ENCODE measurements at regions not wholly inside any gene's neighbourhood (a gene's known extent, or its start where the extent isn't known, plus 50 kb on each side); places are given as distances from the start of the nearest gene placed in this dataset.

DNA sequence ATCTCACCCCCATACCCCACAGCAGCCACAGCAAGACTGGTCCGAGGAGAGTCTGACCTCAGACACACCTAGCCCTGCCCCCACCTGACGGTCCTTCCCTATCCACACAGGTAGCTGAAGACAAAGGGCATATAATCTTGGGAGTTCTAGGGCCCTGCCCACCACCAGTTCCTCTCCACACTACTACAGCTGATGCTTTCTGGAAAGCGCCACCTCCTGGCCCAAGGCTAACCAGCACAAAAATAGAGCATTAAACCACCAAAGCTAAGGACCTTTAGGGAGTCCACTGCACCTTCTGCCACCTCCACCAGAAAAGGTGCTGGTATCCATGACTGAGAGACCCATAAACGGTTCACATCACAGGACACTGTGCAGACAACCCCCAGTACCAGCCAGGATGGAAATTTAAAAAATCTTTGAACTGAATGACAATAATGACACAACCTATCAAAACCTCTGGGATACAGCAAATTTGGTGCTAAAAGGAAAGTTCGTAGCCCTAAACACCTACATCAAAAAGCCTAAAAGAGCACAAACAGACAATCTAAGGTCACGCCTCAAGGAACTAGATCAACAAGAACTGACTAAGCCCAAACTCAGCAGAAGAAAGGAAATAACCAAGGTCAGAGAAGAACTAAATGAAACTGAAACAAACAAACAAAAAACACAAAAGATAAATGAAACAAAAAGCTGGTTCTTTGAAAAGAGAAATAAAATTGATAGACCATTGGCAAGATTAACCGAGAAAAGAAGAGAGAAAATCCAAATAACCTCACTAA is 122.1 kb upstream of the TPRG1 start:
- no peak for DNase-seq

DNA sequence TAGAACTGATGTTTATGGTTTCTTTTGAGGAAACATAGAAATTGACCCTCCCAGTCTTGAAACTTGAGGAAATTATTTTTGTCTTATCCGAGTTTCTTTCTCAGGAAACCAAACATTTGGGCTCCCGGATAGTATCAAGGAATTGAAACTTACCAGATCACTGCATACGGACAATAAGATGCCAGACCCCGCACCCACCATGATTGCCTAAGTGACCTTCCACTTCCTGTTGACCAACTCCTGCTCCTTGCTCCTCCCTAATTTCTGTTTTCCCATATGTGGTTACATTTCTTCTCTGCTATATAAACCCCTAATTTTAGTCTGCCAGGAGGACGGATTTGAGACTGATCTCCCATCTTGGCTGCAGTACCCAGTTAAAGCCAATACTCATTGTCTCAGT is 118.4 kb upstream of the TPRG1 start:
- DNase-seq: no peak

DNA sequence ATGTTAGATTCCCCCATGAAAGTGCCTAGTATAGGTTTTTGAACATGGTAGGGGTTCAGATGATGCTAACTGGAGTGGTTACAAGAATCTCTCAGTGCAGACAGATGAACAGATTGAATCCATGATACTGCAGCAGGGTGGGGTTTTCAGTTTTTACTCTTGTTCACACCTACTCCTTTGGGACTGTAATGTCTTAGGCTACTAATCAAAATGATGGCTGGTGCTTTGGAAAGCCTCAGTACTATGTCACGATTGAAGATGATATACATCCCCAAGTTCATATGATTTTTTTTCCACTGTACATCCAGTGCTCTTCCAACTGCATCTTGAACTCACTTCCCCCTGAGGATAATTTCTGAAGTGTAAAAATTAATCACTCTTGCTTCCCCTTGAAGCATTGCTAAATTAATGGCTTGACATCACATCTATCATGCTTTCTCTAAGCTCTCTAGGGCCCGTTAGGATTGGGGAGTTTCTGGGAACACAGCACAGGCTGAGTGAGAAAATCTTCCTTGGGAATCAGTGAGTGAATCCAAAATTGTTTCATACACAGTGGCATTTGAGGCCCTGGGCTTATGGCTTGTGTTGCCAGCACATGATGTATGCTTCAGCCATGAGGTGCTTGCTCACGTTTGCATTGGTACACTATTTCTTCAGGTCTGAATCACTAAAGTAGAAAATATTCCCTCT is 115.0 kb upstream of the TPRG1 start:
- no peak for DNase-seq

DNA sequence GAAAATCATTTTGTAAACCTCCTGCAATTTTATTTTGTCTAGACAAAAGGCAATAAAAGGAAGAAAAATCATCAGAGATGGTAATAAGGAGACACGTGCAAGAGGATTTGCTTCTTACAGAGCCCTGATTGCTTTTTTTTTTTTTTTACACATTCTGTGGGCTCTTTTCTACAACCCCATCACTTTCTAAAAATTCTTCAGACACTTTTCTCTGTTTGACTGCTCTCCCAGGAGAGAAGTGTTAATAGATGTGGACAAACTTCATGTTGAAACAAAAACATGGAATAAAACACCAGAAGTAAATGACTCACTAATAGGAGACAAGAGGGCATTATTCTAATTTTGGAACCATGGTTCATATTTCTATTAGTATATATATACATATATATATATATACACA is 114.4 kb upstream of the TPRG1 start:
- no peak for DNase-seq

DNA sequence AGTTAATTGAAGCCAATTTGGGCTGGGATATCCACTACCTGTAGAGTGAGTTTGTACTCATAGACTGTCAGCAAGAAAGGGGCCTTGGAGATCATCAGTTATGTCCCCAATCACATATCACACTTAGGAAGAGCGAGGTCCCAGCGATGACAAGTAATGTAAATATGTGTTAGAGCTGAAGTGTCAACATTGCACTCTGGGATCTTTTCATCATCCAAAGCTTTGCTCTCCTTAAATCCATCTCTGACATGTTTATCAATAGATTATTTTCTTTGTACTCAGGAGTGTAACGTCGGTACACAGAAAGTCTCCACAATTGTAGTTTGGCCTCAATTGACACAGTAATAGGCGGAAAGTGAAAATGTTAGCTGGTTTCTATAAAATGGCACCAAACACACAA is 113.7 kb upstream of the TPRG1 start:
- no peak for DNase-seq

DNA sequence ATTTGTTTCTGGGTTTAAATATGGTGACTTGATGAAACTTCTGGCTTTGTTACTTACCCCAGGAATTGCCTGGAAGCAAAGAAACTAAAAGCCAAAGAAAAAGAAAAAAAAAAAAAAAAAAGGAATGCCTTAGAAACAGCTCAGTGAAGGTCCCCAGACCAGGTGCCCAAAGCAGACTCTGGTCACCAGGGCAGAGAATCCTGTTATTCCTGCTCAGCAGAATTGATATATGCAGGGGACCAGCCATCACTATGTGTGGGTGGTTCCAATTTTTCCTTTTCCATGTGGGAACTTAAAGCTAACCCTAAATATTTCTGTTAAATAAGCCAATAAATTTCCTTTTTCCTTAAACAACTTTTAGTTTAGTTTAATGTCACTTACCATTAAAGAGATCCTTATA is 100.8 kb upstream of the TPRG1 start:
- no peak for DNase-seq

DNA sequence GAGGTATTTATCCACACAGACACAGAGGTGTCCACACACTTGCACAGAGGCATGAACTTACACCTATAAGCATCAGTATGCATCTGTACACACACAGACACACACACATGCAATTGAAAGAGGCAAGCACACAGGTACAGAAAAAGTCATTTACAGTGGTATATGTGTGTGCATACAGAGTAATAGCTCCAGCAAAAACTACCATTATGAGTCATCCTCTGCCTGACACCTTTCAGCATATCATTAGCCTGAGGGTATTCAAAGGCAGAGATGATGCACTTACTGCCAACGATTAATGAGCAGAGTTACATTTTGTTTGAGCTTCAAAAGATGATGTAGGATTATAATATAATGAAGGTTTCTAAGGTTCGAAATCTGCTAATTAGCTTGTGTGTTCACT is 100.3 kb upstream of the TPRG1 start:
- peak; percentile 44 for DNase-seq

DNA sequence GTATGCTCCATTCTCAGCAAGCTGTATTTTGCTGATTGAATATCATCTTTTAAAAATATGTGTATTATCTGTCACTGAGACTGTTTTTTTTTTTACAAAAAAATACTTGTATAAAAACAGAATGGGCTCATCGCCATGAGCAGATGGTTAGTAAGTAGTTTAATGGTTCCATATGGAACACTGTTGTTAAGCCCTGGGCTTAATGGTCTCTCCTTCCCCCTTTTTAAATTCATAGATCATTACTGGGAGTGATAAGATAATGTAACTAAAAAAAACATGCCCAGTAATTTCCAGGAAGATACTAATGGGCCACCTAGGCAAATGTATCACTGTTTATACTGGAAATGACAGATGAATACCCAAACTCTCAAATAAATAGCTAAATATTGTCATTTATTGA is 95.3 kb upstream of the TPRG1 start:
- no peak for DNase-seq

DNA sequence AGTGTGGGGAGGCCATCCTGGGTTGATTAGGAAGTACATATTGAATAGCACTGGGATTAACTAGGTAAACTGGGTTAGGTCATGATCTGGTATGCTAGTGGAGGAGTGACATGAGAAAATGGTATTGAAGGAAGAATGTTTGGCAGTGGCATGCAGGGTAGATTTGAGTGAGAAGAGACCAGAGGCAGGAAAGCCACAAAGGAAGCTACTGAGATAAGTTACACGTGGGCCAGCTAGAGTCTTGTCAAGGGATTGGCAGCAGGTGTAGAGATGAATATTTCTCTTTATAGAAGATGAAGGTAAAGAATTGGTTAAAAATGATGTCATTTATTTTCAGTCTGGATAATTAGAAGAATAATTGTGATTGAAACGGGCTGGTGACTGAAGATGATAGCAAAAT is 91.0 kb upstream of the TPRG1 start:
- DNase-seq: no peak

DNA sequence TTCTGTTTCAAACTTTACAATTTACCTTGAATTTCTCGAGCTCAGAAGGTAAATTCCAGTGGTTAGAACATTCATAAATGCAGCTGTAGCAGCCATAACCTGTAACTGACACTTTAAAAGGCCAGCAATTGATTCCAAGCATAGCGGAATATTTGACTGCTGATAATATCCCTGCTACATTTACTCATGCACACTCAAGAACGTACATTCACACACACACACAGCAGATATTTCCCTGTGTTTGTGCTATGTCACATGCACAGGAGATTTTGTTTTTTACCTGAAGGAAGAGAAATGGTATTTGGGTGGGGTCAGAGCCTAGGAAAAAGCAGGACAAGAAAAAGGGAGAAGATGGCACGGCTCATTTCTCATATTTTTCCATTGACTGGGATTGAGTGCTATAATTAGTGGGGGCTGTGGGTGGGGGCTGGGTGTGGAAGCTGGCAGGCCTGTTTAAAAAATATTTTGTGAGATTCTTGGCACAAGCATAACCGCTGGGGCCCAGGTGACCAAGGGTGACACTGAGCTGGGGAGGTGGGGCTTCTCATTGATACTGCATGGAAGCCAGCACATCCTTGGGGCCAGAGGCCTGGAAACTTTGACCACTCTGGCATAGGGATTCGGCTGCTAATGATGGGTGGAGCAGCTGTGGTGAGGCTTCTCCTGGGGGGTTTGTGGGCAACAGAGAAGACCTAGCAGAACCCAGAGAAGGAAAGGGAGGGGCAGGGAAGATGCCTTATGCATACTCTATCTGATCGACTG is 88.9 kb upstream of the TPRG1 start:
- DNase-seq: no peak

DNA sequence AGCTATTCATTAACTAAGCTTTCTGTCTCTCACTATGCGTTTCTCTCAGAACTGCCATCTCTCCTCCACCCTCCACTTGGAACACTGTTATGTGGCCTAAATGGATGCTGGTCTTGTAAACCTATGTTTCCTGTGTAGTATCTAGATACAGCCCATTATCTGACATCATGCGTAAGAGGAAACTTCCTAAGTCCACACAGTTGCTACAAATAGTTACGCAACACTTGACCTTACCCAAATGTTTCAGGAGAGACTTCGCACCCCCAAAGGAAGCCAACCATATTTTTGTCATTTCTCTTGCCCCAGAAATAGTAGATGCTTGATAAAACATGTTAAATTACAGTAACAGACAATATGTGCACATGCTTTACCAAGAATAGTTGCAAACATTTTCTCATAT is 87.2 kb upstream of the TPRG1 start:
- DNase-seq: no peak

DNA sequence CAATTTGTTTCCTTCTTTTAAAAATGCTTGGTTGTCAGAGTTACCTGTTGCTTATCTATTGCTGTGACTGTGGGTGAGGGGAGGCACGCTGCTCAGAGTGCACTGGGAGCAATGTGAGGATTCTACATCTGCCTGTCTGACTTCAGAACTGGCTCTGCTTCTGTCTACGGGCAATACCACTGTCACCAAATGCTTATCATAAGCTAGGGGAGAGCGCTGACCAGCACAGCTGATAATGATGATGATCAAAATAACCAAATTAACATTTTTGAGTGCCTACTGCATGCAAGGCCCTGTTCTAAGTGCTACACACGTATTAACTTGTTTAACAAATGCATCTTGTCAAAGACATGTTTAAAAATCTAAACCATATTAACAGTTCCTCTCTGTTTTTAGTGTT is 79.2 kb upstream of the TPRG1 start:
- DNase-seq: no peak

DNA sequence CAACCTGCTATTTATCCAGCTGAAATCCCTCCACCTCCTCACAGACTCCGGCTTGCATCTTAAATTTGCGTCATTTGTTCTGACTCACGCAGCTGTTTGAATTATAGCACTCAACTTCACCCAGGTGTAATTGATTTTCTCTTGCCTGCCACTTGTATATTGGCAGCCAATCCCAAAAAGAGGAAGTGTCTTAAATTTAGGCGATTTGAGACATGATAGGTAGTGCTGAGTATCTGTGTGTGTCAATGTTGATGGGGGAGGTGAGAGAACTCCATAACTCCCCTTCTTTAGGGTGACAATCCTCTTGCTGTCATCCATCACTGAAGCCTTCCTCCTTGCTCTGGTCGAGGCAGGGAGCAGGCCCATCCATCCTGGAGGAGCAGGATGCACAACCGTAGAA is 77.2 kb upstream of the TPRG1 start:
- peak; percentile 25 for DNase-seq

DNA sequence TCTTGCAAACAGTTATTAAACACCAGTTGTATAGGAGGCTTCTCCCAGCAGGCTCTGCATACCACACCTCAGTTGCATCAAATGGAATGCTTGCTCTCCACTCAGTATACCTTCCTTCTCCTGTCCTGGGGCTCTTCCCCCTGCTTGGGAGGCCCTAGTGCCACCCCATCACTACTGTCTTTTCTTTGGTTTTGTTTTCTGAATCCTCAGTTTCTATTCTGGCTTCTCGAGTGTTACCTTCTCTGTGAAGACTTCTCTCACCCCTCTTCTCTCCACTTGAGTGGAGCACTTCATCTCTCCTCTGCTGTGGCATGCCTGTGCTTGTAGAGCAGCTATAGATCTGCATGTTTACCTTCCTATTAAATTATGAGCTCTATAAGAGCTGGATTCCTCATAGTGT is 75.7 kb upstream of the TPRG1 start:
- peak; percentile 19 for DNase-seq

DNA sequence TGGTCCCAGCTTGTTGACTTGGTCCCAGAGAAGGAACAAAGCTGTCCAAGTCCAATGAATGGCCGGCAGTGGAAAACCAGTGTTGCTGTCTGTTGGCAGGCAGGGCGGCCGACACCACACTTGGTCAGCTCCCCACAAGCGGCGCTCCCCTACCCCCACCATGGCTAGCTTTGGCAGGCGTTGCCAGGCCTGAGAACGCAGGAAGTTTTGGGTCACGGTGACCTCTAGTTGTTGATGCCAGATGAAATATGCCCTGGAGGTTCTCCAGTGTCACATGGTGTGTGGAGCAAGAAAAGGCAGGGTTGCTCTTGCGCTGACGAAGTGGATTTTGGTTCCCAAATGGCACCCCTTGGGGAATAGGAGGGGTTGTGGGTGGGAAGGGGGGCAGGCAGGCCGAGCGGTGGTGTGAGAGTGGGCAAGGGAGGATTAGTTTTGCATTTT is 72.7 kb upstream of the TPRG1 start:
- DNase-seq: no peak

DNA sequence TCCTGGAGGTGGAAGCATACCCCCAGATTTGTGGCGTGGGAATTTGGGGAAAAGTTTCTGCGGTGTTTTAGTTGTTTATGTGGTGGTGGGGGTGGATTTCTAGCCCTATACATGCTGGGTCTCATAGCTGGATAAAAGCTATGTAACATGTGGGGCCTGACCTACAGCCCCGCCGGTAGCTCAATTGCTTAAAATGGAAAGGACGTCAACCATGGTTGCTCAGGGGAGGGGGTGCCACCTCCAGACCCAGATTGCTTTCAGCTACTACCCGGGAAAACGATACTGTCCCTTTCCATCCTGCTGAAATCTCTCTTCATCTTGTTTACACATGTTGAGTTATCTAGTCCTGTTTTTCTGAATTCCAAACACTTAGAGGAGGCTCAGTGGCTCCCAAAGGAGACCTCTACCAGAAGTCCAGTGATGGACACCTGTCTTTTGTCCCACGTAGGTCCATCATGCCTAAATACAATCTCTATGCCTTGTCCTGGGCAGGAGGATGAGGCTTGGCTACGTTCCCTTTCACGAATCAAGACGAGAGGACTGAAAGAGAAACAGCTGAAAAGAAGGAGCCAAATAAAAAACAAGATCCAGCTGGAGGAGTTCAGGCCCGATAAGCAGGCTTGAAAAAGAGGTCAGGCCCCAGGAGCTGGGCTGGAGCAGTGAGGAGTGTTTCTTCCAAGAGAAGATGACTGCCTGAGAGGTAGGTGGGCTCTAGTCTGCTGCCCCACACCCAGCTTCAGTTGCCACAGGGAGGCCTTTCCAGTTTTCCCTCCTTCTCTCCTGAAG is 72.1 kb upstream of the TPRG1 start:
- DNase-seq: no peak

DNA sequence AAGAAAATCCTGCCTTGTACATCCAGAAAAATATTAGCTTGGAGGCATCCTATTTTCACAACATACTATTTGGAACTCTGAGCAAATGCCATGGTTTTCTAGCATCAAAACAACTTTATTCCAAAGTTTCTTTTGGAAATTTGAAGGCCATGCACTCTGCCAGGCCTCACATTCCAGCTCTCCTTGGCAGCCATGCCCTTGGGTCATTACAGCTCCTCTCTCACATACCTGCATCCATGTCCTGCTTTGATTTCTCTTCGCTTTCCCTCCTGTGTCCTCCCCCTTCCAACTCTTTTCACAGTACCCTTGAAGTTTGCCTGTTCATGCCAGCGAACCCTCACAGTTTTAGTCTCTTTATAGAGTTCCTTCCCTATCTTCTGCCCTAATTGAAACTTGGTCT is 70.9 kb upstream of the TPRG1 start:
- no peak for DNase-seq

DNA sequence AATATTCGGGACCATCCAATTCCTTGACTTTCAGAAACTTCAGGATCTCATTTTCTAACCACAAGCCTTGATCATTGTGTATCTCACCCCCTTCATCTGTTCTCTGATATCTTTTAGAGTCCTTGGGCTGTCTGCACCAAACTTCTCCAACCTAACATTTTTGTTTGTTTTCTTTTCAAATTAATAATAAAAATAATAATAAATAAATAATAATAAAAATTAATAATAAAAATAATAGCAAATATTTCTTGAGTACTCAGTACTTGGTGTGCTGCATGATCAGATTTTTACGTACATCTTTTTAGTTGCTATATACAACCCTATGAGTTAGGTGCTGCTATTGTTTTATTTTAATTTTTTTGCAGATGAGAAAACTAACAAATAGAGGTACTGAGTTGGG is 70.2 kb upstream of the TPRG1 start:
- DNase-seq: no peak

DNA sequence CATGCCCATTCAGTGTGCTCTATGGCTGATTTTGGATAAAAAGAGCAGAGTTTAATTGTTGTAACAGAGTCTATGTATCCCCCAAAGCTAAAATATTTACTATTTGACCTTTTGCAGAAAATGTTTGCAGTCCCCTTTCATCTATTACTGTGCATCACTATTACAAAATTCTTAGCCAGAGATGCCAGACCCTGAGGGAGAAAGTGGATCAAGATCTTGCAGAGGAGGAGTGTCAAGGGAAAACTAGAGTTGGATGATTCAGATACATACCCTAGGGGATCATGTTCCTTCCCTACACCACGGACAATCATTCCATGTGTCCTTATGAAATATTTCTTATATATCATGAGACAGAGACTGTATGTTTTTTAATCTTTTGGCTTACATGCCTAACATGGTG is 68.6 kb upstream of the TPRG1 start:
- no peak for DNase-seq

DNA sequence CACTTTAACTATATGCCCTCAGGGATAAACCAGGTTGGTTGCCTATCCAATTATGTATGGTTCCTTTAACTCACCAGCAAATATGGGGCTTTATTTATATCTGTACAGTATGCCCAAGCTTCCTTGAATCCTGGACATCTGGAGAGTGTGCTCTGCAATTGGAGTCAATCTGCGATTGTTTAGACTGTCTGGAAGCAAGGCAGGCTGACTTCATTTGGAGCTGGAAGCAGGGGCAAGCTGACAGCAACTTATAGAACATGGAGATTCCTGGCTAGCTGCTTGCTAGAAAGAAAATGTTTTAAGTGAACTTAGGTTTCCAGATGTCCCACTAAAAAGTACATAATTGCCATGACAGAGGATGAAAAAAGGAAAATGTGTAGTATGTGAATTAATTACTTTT is 63.7 kb upstream of the TPRG1 start:
- DNase-seq: no peak

DNA sequence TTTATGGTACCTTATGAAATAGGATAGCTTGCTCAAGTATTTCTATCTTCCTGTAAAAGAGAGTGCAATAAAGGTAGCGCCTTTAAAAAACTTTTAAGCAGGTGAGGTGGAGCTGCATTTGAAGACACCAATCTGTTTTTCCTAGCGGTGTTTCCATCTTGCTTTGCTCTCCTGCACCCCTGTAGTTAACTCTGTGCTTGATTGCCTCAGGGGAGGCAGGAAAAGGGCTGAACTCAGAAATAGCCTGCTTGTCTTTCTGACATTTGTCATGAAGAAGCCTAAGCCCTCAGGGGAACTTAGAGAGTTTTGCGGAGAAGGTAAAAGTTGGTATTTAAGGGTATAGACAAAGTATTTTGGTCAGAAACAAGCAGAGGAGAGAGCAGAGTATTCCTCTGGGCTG is 63.0 kb upstream of the TPRG1 start:
- DNase-seq: no peak

DNA sequence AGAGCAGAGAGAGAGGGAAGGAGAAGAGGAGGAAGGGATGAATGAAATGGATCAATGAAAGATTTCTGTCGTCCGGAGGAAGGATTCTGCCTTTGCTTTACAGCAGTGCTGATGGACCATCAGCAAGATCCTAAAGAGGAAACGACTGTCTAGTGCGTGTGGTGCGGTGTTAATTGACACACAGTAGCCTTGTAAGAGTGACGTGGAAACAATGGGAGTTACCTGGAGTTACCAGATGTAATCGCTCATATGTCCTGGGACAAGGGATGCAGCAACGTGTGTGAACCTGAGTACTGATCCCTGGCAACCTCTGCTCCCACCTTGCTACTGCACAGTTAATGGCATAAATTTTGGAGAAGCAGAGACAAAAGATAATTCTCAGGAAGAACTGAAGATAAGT is 62.6 kb upstream of the TPRG1 start:
- DNase-seq: no peak

DNA sequence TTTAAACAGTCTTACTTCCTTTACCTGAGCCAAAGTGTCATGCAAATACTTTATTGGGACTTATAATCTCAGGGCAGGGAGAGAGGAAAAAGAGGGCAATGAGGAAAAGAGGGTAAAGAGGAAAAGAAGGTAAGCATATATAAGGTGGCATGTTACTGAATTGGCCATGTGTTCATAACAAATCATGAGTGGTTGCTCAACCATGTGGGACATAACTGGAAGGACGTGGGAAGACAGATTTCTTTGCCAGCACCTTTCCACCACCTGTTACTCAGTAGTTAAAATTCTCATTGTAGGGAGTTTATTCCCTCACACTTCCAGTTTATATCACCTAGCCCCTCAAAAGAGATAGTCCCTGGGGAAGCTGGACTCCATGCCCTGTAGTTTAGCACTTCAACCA is 54.7 kb upstream of the TPRG1 start:
- DNase-seq: no peak

Measured in NCI-H1105 (cell line).